ENCODE measurements at regions not wholly inside any gene's neighbourhood (a gene's known extent, or its start where the extent isn't known, plus 50 kb on each side); places are given as distances from the start of the nearest gene placed in this dataset.

GRCh38 chrX:97844943-97845342, 961.2 kb downstream of the RPA4 start:
- intact Hi-C loops (cut with DNase I), result no loop called here
- DNase-seq, result no peak
- Histone ChIP-seq H3K9me3 (no peaks in the 10 kb centered on the region), H3K9ac (ENCODE audit: low read depth in 2 of 2, low read length in 2 of 2) (no peak overlapping the region), H3K27ac (no peak overlapping the region), H3K4me3 (no peak overlapping the region), H3K27me3 (no peaks in the 10 kb centered on the region), H3K36me3 (no peaks in the 10 kb centered on the region), H3K4me1 (no peaks in the 10 kb centered on the region)
- TF ChIP-seq CTCF (IDR thresholded peaks at IDR 0.05), result no peak

GRCh38 chrX:97845451-97845850, 961.7 kb downstream of the RPA4 start:
- intact Hi-C loops (cut with DNase I), result no loop called here
- H3K27me3 ChIP-seq, result no peaks in the 10 kb centered on the region
- no peak for DNase-seq
- H3K9ac ChIP-seq (ENCODE audit: low read depth in 2 of 2, low read length in 2 of 2), result no peak overlapping the region
- H3K4me3 ChIP-seq, result no peak overlapping the region
- no peaks in the 10 kb centered on the region for H3K36me3 ChIP-seq
- no peak overlapping the region for H3K27ac ChIP-seq
- no peaks in the 10 kb centered on the region for H3K4me1 ChIP-seq
- TF ChIP-seq CTCF (IDR thresholded peaks at IDR 0.05), result no peak
- no peaks in the 10 kb centered on the region for H3K9me3 ChIP-seq

GRCh38 chrX:97846228-97846627, 962.5 kb downstream of the RPA4 start:
- DNase-seq, result no peak

GRCh38 chrX:97846718-97847237, 963.1 kb downstream of the RPA4 start:
- H3K9ac ChIP-seq (ENCODE audit: low read depth in 2 of 2, low read length in 2 of 2), result no peak overlapping the region
- no peak overlapping the region for H3K27ac ChIP-seq
- H3K27me3 ChIP-seq, result no peaks in the 10 kb centered on the region
- no peak for DNase-seq
- H3K4me3 ChIP-seq, result no peak overlapping the region
- no peak for TF ChIP-seq CTCF (IDR thresholded peaks at IDR 0.05)
- no peaks in the 10 kb centered on the region for H3K36me3 ChIP-seq
- H3K4me1 ChIP-seq, result no peaks in the 10 kb centered on the region
- intact Hi-C loops (cut with DNase I), result no loop called here
- no peaks in the 10 kb centered on the region for H3K9me3 ChIP-seq

More at GRCh38 chrX:97846228-97846627, 962.5 kb downstream of the RPA4 start:
- intact Hi-C loops (cut with DNase I), result no loop called here
- no peak for TF ChIP-seq CTCF (IDR thresholded peaks at IDR 0.05)
- H3K27me3 ChIP-seq, result no peaks in the 10 kb centered on the region
- H3K27ac ChIP-seq, result no peak overlapping the region
- H3K9ac ChIP-seq (ENCODE audit: low read depth in 2 of 2, low read length in 2 of 2), result no peak overlapping the region
- no peaks in the 10 kb centered on the region for H3K9me3 ChIP-seq
- no peaks in the 10 kb centered on the region for H3K4me1 ChIP-seq
- no peak overlapping the region for H3K4me3 ChIP-seq
- no peaks in the 10 kb centered on the region for H3K36me3 ChIP-seq

GRCh38 chrX:97847885-97848679, 964.4 kb downstream of the RPA4 start:
- H3K4me3 ChIP-seq, result no peak overlapping the region
- no peaks in the 10 kb centered on the region for H3K4me1 ChIP-seq
- DNase-seq, result no peak
- no peaks in the 10 kb centered on the region for H3K9me3 ChIP-seq
- H3K27ac ChIP-seq, result no peak overlapping the region
- no peak for TF ChIP-seq CTCF (IDR thresholded peaks at IDR 0.05)
- no peaks in the 10 kb centered on the region for H3K27me3 ChIP-seq
- intact Hi-C loops (cut with DNase I), result no loop called here
- no peak overlapping the region for H3K9ac ChIP-seq (ENCODE audit: low read depth in 2 of 2, low read length in 2 of 2)
- no peaks in the 10 kb centered on the region for H3K36me3 ChIP-seq

All from colonic mucosa (tissue), 4 donors.